HG02938 (cell line): ENCODE measurements at regions not wholly inside any gene's neighbourhood (a gene's known extent, or its start where the extent isn't known, plus 50 kb on each side); places are given as distances from the start of the nearest gene placed in this dataset.
A peak's percentile ranks its signal among the peaks of the same experiment; 100 is the strongest.

ENCODE experiments used
- ATAC-seq: cut with Tn5 transposase; IDR thresholded peaks from one replicate; pipeline ENCODE4 v1.9.1; 2021; ENCODE audit warnings: mild to moderate bottlenecking, moderate library complexity; ENCODE audit not compliant: unreplicated experiment

DNA sequence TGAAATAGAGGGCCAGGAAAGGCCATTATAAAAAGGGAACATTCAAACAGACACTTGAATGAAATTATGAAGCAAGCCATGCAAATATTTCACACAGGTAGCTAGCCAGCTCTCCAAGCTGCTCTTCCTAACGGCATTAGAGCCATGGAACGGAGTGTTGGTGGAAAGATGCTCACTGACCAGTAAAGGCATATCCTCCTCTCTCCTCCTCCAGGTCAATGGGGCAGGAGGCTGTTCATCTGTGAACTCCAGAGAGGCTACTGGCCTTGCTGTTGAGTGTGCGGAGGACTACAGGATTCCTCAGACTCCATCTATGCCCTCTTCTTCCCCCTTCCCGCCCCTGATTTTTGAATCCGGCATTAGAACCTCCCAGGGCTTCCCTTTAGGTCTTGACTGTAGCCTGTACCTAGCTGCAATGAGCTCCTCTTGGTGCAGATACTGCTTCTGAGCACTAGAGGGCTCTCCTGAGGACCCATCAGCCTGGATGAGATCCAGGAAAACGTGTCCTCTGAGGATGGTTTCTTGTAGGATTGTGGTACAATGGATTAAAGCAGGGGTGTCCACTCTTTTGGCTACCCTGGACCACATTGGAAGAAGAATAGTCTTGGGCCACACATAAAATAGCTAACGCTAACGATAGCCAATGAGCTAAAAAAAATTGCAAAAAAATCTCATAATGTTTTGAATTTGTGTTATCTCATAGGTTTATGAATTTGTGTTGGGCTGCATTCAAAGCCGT lies 162.2 kb downstream of the SREK1 start:
- peak; percentile 72 for ATAC-seq

DNA sequence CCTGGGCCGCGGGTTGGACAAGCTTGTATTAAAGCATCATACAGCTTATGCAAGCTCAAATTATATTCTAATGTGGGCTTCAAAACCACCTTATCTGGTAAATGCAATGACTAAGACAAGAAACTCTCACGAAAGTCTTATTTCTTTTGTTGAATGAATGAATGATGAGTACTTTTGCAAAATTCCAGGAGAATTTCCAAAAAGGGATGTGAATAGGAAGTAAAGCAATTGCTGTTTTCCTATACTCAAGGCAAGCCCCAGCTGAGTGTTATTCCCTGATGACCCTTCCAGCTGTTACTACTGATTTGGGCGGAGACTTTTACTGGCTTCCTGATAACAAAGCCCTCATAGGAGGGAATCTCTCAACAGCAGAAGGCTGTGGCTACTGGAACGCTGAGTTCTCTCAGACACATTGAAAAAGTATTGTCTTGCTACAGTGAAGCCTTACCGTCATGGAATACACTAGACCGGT lies 162.8 kb downstream of the SREK1 start:
- no peak for ATAC-seq

DNA sequence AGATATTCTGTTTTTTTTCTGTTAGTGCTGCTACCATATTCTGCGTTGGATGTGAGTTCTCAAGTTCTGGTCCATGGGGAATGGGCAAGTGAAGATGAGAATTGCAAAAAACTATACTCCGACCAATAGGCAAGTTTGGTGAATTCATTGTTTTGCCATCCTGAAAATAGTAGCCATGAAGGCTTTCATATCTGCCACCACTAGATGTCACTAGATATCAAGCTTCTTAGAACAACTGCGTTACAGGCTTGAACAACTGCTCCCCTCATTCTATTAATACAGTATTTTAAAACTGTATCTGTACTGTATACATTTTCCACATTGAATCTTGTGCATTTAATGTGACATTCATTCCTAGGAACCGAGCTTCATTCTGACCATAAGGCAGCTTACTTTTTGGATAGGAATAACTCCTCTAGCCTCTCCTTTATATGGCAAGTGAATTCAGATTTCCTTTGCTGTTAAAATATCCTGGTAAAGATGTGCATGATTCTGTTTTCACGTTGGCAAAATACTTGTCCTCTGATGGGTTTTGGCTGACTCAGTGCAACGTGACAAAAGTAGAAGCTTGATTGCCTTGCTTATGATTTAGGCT lies 163.6 kb downstream of the SREK1 start:
- peak; percentile 82 for ATAC-seq

DNA sequence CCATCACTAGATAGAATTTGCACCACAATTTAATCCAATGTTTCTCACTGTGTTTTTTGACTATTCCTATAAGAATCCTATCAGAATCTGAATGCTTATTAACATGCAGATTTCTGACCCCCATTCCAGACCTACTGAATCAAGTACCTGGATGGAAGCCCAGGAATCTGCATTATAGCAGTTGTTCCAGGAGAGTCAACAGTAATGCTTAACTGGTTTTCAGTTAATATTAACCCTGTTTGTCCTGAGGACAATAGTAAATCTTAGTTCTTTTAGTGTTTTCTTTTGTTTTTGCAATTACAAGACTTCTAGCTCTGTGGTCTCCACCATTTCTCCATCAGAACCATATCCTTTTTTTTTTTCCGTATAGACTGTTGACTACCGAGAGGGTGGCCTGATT lies 168.2 kb downstream of the SREK1 start:
- no peak for ATAC-seq

DNA sequence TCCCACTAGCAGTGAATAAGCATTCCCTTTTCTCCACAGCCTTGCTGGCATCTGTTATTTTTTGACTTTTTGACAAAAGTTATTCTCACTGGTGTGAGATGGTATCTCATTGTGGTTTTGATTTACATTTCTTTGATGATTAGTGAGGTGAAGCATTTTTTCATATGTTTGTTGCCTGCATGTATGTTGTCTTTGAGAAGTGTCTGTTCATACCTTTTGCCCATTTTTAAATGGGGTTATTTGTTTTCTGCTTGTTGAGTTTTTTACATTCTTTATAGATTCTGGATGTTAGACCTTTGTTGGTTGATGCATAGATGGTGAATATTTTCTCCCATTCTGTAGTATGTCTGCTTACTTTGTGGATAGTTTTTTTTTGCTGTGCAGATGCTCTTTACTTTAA lies 171.7 kb downstream of the SREK1 start:
- no peak for ATAC-seq

DNA sequence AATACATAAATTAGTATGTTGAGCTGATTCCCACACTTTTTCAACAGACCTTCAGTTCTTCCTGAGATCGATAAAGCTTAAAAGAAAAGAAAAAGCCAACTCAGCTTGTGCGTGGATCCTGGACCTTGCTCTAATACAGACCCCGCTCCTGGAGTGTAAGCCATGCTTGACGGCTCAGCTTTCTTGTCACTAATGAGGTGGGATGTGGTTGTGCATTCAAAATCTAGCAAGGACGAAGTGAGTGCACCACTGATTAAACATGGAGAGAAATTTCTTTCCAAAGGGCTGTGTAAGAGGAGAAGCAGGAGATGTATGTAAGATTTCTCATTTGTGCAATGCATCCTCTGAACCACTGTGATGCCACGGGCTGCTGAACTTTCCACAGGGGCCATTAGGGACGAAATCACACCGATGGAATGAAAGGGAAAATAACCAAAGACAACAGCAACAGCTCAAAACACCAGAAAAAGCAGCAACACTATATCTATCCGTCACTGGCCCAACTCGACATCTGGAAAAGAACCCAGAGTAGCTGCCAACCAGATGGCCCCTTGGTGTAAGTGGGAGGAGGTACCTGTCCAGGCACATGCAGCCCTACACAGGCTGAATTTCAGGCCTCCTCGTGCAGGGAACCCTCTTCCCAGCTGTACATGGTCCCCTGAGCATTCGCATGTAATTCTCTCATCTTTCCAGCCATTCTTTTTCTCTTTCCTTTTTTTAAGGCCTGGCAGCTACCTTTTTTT lies 178.9 kb downstream of the SREK1 start:
- ATAC-seq: no peak

DNA sequence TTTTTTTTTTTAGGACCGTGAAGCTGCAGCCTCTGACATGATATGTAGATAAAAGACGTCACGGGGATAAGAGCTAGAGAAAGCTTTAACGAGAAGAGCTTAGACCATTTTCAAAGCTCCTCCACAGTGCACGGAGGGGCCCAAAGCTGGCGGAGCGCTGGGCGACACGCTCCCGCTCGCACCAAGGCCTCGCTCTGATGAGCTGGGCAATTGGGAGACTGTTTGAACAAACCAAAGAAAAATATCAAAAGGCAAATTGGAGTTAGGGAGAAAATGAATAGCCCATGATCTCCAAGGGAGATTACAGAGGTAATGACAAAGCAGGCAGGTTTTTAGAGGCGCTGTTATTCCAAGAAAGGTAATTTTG lies 179.4 kb downstream of the SREK1 start:
- no peak for ATAC-seq

DNA sequence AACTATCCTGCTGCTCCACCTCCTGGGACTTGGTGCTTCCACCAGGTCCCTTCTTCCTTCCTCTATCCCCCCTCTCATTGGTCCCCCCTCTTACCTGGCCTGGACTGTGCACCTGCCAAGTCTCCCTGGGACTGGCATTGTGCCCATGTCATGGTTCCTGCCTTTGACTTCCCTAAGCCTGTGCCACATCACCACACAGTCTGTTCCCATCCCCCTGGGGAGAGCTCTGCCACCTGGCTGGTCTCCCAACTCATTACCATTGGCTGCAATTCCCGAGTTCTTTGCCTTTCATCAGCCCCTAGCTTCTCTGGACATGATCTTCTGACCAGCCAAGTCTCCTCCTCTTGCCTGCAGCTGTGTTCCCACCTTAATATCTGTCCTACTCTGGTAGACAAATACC lies 180.3 kb downstream of the SREK1 start:
- no peak for ATAC-seq

DNA sequence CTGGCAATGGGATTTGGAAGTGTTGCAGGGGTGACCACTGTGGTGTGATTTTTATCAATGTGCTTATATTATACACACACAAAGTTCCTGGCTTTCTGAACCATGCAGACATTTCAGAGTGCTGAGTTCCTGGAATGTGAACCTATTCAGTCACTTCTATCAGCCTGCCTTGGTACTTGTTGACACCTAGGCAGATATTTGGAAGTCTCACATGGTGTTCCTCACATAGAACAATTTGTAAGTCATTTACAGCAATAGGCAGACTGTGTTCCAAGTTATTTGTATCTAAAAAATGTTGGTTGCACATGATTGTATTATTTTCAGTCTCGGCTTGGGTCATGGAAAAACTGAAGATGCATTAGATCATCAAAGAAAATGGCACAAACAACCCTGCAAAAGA lies 182.2 kb downstream of the SREK1 start:
- no peak for ATAC-seq

DNA sequence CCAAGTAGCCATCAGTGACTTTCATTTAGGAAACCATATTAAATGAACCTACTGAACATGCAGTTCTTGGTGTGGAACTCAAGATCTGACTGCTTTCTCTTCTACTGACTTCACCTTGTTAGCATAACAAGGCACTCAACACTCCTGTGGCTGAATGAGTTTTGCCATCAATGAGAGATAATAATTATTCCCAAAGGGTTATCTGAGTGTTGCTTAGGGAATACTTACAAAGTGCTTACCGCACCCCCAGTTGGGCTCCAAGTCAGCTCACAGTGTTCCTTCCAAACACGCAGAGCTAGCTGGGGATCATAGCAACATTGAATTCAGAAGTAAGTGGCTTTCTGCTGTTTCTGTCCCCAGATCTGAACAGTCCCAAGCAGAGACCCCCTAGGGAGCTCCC lies 182.9 kb downstream of the SREK1 start:
- no peak for ATAC-seq

DNA sequence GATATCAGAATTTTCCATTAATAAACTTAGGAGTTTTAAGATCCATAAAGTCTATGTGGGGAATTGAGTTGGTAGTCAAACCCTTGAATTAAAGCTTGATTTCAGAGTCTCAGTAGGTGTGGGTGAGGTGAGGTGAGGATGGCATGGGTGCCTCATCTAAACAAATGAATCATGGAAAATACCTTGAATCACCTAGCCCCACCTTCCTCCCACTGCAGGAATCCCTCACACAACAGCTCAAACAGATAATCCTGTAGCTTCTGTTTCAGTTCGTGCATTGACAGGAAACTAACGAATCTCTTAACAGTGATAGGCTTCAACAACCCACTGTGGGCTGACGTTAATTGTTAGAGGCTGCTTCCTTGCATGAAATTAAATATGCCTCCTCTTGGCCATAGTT lies 185.0 kb downstream of the SREK1 start:
- no peak for ATAC-seq

DNA sequence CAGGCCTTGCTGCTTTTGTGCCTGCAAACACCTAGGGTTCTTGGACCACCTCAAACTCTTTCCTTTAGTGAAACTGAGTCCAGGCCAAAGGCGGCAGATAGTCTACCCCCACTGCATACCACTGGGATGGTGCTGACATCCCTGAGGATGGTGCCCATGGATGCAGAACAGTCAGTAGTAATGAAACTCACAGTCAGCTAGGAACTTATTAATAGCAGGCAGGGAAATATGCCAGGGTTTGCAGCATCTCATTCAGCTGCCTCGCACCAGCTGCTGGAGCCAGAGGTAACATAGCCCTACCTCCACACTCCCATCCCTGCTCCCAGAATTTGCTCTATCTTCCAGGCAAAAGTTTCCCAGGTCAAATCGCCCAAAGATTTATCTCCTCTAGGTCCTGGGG lies 189.1 kb downstream of the SREK1 start:
- no peak for ATAC-seq

DNA sequence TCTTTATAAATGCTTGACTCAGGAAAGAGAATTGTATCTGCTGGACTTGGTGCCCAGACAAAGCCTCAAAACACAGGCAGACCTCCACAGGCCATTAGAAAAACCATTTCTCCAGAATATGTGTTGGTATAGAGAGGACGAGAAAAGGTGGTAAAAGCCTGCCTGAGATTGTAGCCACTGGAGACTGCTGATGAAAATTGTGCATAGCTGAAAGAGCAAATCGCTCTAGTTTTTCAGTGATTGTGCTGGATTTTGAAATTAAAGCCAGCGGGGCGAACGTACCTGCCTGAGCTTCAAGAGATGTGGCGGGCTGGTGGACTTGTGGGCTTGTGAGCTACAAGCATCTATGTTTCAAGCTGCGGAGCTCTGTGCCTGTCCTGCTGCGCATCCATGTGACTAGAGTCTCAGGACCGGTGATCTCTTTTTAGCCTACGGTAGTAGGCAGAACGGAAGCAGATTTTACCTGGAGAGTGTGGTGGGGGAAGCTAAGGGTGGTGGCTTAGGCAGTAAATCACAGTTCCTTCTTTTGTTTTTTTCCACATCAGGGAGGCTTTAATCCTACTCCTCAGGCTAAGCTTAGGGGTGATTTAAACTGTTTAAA lies 193.6 kb downstream of the SREK1 start:
- ATAC-seq: no peak

DNA sequence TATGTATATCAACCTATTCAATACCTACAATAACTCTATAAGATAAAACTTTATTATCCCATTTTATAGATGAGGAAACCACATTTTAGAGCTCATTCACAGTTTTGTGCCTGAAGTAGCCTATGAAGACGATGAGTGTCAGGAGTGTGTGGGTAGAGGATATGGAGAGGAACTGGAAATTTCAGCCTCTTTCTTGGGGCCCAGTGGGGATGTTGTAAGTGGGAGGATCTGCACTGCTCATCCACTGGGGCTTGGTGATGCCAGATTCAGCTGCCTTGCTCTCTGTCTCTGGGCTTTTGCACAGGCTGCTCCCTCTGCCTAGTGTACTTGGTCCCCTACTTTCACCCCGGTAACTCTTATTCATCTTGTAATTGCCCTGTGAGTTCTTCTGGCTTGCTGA lies 194.7 kb downstream of the SREK1 start:
- ATAC-seq: no peak

DNA sequence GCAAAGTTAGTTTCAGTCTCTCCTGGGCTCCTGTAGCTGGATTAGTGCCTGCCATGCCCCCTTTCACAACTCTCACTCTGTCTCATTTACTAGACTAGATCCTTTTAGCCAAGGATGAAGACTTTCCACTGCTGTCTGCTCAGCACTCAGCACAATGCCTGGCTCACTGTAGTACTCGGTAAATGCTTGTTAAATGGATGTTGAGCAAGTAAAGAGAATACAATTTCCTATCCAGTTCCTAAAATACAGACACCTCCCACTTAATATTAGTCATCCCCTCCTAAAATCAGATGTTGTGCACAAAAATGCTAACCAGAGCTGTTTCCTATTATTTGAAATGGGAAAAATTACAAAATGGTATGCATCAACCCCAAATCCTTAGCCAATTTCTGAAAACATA lies 195.8 kb downstream of the SREK1 start:
- ATAC-seq: no peak

DNA sequence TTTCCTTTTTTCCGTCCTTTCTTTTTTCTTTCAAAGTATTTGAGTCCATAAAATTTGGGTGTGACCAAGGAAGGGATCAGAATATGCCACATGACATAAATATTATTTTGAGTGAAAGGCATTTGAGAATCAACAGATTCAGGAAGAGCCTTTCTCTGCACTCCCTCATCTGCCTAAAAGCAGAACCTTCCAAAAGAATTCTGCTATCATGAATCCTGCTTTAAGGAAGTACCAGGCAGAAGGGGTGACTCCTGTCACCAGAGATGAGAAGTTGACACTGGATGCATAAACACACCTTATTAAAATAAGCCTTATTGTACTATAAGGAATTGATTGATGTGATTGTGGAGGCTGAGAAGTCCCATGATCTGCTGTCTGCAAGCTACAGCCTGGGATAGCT lies 196.7 kb downstream of the SREK1 start:
- no peak for ATAC-seq

DNA sequence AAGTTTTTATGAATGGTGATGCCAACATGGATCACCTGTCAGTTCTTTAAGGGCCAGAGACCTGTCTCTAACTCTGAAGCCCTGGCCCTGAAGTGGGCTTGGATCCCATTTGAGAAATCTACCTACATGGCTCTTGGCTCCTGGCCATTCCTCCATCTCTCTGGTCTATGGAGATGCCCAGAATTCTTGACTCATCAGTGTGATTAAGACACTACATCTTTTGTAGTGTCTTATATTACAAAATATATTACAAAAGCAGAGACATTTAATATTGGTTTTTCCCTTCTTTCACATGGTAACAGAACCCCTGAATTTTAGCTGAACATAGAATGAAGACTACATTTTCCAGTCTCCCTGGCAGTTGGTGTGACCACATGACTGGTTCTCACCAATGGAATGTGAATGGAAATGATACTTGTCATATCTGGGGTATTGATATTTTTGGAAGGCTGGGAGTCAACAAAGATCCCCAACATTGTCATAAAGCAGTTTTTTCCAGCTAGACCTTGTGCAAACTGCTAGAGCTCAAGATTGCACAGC lies 198.3 kb downstream of the SREK1 start:
- no peak for ATAC-seq

DNA sequence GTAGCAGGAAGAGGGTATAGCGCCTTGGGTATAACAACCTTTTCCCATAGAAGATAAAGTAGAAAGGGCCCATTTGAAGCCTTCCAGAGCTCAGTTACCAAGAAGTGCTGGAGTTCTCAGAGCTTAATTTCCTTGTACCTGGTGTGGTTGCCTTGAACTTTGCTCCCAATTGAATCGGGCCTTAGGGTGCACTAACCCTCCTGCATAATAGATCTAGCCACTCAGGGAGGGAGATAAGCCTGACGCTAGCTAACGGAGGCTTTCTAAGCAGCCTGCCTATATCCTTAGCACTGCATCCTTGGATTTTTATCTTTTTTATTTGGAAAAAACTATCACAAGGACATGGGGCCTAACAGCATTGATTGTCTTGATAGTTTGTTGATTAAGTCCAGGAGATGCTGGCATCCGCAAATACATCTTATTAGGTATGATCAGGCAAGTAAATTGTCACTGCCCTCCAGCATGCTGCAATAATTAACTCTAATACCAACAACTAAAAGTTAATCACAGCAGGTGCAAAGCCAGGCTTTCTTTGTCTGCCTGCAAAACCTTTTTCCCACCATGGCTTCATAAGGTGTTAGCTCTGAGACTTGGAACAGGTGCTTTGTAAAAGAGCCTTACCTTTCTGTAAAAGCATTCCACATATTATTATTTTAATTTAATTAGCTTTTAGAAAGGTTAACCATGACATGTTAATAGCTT lies 199.4 kb downstream of the SREK1 start:
- no peak for ATAC-seq

DNA sequence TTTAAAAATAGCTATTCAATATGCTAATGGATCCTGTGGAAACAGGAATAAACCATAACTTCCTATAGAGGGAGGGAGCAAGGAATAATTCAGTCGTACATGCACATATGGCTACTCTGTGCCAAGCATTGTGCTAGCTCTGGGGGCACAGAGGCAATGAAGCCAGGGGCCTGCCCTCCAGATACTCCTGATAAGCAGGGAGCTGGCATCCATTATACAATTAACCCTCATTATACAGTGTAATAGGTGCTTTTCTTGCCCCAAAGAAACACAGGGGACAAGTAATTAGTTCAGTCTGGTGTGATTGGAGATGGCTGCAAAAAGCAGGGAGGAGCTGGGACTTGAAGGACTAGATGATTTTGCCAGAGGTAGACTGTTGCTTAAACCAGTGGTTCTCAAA lies 200.4 kb downstream of the SREK1 start:
- ATAC-seq: no peak

DNA sequence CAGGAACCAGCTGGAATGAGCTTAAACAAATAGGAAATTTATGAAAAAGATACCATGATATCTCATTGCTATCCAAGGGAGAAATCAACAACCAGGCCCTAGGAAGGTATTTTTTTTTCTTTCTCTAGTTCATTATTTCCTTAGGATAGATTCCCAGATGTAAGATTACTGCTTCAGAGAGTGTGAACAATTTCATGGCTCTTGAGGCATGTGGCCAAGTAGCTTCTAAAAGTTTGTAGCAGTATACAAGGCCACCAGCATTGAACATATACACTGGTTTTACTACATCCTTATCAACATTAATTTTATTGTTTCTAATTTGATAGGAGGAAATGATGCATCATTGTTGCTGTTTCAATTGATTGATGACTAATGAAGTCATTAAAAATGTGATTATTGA lies 201.2 kb downstream of the SREK1 start:
- ATAC-seq: no peak

DNA sequence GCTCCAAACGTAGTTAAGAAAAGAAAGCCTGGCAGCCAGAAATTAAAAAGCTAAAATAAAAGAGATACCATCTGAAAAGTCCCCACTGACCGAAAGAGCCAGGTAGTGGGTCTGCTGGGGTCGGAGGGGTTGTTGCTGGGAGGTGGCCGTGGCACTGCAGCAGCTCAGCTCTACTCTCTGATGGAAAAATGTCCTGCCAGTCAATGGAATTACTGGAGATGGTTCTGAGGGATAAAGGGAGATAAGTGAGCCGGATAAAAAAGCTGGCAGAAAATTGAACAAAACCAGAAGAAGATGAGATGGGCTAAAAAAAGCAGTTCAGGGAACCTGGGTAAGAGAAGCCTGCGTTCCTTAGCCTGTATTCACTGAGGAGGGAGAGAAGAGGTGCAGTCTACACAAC lies 202.8 kb downstream of the SREK1 start:
- no peak for ATAC-seq
